DND-41 (cell line): ENCODE measurements at regions not wholly inside any gene's neighbourhood (a gene's known extent, or its start where the extent isn't known, plus 50 kb on each side); places are given as distances from the start of the nearest gene placed in this dataset.

Source experiments
- ATAC-seq: fragments of 200-7000 bp; cut with Tn5 transposase; 3 replicates; pipeline ENCODE4 v1.9.1; 2021; ENCODE audit warnings: low read depth; ENCODE audit not compliant: insufficient read depth
- DNase-seq: peaks from one replicate; pipeline ENCODE4 v3.0.0-alpha.2; 2020
- H2AFZ ChIP-seq: 2 replicates; pipeline ENCODE4 v1.6.0; 2012; ENCODE audit warnings: low read depth, low read length
- H3K27ac ChIP-seq: 2 replicates; pipeline ENCODE4 v1.5.1; 2012; ENCODE audit warnings: low read length, inconsistent platforms
- H3K27me3 ChIP-seq: fragments of 200-600 bp; sonication (generic); 2 replicates; pipeline ENCODE4 v1.6.0; 2012; ENCODE audit warnings: low read length, mild to moderate bottlenecking, inconsistent platforms; ENCODE audit not compliant: insufficient read depth, poor library complexity
- H3K36me3 ChIP-seq: 2 replicates; pipeline ENCODE4 v1.5.1; 2012; ENCODE audit warnings: low read length, inconsistent platforms; ENCODE audit not compliant: insufficient read depth
- H3K4me1 ChIP-seq: 2 replicates; pipeline ENCODE4 v1.5.1; 2012; ENCODE audit warnings: mild to moderate bottlenecking, low read length; ENCODE audit not compliant: insufficient read depth
- H3K4me2 ChIP-seq: 2 replicates; pipeline ENCODE4 v1.6.0; 2012; ENCODE audit warnings: mild to moderate bottlenecking, moderate library complexity, low read length, inconsistent platforms; ENCODE audit not compliant: insufficient read depth
- H3K4me3 ChIP-seq, 2 experiments: fragments of 200-600 bp in 1 of 2; shearing (Covaris generic) in 1 of 2; 2 replicates each; pipeline ENCODE4 v1.5.1; 2012 to 2016; ENCODE audit warnings: inconsistent platforms in 2 of 2, low read length in 2 of 2, mild to moderate bottlenecking in 2 of 2, low read depth in 1 of 2, moderate library complexity in 1 of 2
- H3K79me2 ChIP-seq: 2 replicates; pipeline ENCODE4 v1.6.0; 2012; ENCODE audit warnings: low read length, inconsistent platforms; ENCODE audit not compliant: insufficient read depth
- H3K9ac ChIP-seq: 2 replicates; pipeline ENCODE4 v1.6.0; 2012; ENCODE audit warnings: low read depth, mild to moderate bottlenecking, inconsistent platforms, low read length, moderate library complexity
- H3K9me3 ChIP-seq: 2 replicates; pipeline ENCODE4 v1.5.1; 2012; ENCODE audit warnings: low read length, moderate library complexity, mild to moderate bottlenecking, inconsistent platforms; ENCODE audit not compliant: insufficient read depth, severe bottlenecking
- H4K20me1 ChIP-seq: 2 replicates; pipeline ENCODE4 v1.6.0; 2012; ENCODE audit warnings: low read length; ENCODE audit not compliant: insufficient read depth
- EZH2 ChIP-seq: IDR thresholded peaks from 3 replicates; pipeline ENCODE4 v1.6.1; 2012; ENCODE audit warnings: borderline replicate concordance, low read depth, mild to moderate bottlenecking, moderate library complexity, low read length, inconsistent platforms; ENCODE audit not compliant: severe bottlenecking
- TF ChIP-seq, protein P1 (sequence below): IDR thresholded peaks from 2 replicates; pipeline ENCODE4 v1.5.1; 2012; ENCODE audit warnings: borderline replicate concordance, low read length, moderate library complexity, mild to moderate bottlenecking; ENCODE audit not compliant: poor library complexity, severe bottlenecking; ENCODE audit errors: extremely low read depth

DNA sequence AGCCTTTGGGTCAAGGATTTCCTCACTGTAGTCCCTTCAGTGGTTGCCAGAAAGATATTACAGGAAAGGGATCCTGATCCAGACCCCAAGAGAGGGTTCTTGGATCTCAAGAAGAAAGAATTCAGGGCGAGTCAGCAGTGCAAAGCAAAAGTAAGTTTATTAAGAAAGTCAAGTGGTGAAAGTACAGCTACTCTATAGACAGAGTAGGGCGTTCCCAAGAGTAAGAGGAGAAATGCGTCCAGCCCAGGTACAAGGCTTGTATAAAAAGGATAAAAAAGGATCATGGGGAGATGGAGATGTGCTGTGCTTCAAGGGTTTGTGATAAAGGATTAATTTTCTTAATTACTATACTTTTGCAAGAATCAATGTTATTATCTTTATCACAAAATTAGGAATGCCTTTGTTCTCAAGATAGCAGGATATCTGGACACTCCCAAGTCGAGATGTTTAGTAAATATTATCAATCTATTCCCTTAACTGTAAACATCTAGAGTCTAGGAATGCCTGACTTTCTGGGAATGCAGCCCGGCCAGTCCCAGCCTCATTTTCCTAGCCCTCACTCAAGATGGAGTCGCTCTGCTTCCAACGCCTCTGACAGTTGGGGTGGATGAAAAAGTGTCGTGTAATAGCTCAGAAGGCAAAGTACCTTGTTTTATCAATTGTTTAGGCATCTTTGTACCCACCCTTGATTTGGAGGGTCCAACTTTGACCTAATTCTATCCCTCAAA lies 360.7 kb downstream of the GPM6A start:
- no peak for DNase-seq
- H2AFZ ChIP-seq, result no peak overlapping the region
- H3K4me2 ChIP-seq, result no peak overlapping the region
- H3K4me3 ChIP-seq, result no peak overlapping the region
- no peak overlapping the region for H3K9ac ChIP-seq
- no peak for ATAC-seq
- no peaks in the 10 kb centered on the region for H3K79me2 ChIP-seq
- H3K9me3 ChIP-seq, result no peaks in the 10 kb centered on the region
- TF ChIP-seq EZH2, result no peak
- TF ChIP-seq, protein P1, sequence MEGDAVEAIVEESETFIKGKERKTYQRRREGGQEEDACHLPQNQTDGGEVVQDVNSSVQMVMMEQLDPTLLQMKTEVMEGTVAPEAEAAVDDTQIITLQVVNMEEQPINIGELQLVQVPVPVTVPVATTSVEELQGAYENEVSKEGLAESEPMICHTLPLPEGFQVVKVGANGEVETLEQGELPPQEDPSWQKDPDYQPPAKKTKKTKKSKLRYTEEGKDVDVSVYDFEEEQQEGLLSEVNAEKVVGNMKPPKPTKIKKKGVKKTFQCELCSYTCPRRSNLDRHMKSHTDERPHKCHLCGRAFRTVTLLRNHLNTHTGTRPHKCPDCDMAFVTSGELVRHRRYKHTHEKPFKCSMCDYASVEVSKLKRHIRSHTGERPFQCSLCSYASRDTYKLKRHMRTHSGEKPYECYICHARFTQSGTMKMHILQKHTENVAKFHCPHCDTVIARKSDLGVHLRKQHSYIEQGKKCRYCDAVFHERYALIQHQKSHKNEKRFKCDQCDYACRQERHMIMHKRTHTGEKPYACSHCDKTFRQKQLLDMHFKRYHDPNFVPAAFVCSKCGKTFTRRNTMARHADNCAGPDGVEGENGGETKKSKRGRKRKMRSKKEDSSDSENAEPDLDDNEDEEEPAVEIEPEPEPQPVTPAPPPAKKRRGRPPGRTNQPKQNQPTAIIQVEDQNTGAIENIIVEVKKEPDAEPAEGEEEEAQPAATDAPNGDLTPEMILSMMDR, result no peak
- no peak overlapping the region for H3K27ac ChIP-seq
- peaks cover 4% of the 10 kb centered on the region for H3K27me3 ChIP-seq
- no peaks in the 10 kb centered on the region for H3K4me1 ChIP-seq
- H4K20me1 ChIP-seq, result no peaks in the 10 kb centered on the region
- H3K36me3 ChIP-seq, result no peaks in the 10 kb centered on the region

DNA sequence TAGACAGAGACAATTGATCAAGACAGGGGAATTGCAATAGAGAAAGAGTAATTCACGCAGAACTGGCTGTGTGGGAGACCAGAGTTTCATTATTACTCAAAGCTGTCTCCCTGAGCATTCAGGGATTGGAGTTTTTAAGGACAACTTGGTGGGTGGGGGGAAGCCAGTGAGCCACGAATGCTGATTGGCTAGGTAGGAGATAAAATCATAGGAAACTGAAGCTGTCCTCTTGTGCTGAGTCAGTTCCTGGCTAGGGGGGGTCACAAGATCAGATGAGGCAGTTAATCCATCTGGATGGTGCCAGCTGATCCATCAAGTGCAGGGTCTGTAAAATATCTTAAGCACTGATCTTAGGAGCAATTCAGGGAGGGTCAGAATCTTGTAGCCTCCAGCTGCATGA lies 358.6 kb downstream of the GPM6A start:
- Histone ChIP-seq H3K79me2 (no peaks in the 10 kb centered on the region), H3K27me3 (peaks cover 4% of the 10 kb centered on the region), H3K36me3 (no peaks in the 10 kb centered on the region), H3K27ac (no peak overlapping the region), H3K4me3 (no peak overlapping the region), H3K9ac (no peak overlapping the region), H3K4me1 (no peaks in the 10 kb centered on the region), H3K9me3 (no peaks in the 10 kb centered on the region), H4K20me1 (no peaks in the 10 kb centered on the region), H3K4me2 (no peak overlapping the region), H2AFZ (no peak overlapping the region)
- ATAC-seq (no peak), DNase-seq (no peak)
- TF ChIP-seq EZH2, result no peak
- TF ChIP-seq, protein P1, result no peak

DNA sequence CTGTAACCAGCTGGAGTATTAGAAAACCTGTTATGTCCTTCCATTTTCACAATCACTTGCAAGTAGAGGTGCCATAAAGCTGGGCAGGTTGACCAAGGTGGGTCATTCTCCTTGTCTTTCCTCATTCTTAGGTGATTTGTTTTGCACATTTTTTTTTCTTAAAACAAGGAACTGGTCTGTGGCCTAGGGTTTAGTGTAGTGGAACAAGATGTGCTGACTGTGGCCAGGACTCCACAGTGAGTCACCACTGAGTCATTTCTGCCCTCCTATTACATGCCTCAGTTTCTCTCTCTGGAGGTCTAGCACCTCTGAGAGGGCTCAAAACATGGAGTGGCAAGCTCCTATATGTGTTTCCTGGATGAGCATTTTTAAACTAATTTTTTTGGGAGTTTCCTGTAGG lies 355.9 kb downstream of the GPM6A start:
- Histone ChIP-seq H3K36me3 (no peaks in the 10 kb centered on the region), H3K27me3 (peaks cover 4% of the 10 kb centered on the region), H3K4me1 (no peaks in the 10 kb centered on the region), H4K20me1 (no peaks in the 10 kb centered on the region), H3K4me3 (no peak overlapping the region), H3K4me2 (no peak overlapping the region), H3K9me3 (no peaks in the 10 kb centered on the region), H3K9ac (no peak overlapping the region), H3K79me2 (no peaks in the 10 kb centered on the region), H3K27ac (no peak overlapping the region), H2AFZ (no peak overlapping the region)
- no peak for TF ChIP-seq EZH2
- TF ChIP-seq, protein P1, result no peak
- ATAC-seq (no peak), DNase-seq (no peak)

DNA sequence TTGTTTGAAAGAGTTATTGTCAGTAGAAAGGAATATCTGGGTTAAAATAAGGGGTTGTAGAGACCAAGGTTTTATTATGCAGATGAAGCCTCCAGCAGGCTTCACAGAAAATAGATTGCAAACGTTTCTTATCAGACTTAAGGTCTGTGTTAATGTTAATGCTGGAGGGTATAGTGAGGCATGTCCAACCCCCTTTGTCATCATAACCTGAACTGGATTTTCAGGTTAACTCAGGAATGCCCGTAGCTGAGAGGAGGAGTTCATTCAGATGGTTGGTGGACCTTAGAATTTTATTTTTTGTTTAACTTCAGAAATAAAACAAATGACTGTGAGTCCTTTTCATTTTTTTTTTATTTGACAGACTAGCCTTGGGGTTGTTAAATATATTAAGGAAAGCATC lies 354.1 kb downstream of the GPM6A start:
- no peak overlapping the region for H3K27ac ChIP-seq
- no peaks in the 10 kb centered on the region for H4K20me1 ChIP-seq
- no peaks in the 10 kb centered on the region for H3K36me3 ChIP-seq
- ATAC-seq (no peak), DNase-seq (no peak)
- H3K4me1 ChIP-seq, result no peaks in the 10 kb centered on the region
- no peak overlapping the region for H2AFZ ChIP-seq
- TF ChIP-seq EZH2, result no peak
- TF ChIP-seq, protein P1, result no peak
- H3K4me2 ChIP-seq, result no peak overlapping the region
- H3K27me3 ChIP-seq, result no peaks in the 10 kb centered on the region
- no peak overlapping the region for H3K4me3 ChIP-seq
- H3K9me3 ChIP-seq, result no peaks in the 10 kb centered on the region
- no peak overlapping the region for H3K9ac ChIP-seq
- H3K79me2 ChIP-seq, result no peaks in the 10 kb centered on the region
